ENCODE measurements at regions not wholly inside any gene's neighbourhood (a gene's known extent, or its start where the extent isn't known, plus 50 kb on each side); places are given as distances from the start of the nearest gene placed in this dataset.

- no peak overlapping the region for H3K4me2 ChIP-seq (ENCODE audit: low read length)
- H3K4me3 ChIP-seq (ENCODE audit: low read depth, low read length, poor library complexity, severe bottlenecking) = no peak overlapping the region
- BruUV-seq (replicated peaks) = no TSS peak
- no peak overlapping the region for H2AFZ ChIP-seq (ENCODE audit: low read length)
- no peaks in the 10 kb centered on the region for H3K4me1 ChIP-seq (ENCODE audit: insufficient read depth, low read length, poor library complexity, severe bottlenecking)
- CTCF ChIA-PET (ENCODE audit: unreplicated experiment) = no interaction called here
- H3K9me3 ChIP-seq (ENCODE audit: low read length) = no peaks in the 10 kb centered on the region
- no peaks in the 10 kb centered on the region for H4K20me1 ChIP-seq (ENCODE audit: insufficient read depth, low read length)
- H3K79me2 ChIP-seq (ENCODE audit: insufficient read depth, low read depth, low read length) = no peaks in the 10 kb centered on the region
- TF ChIP-seq CTCF (conservative IDR thresholded peaks at IDR 0.05; ENCODE audit: low read length) (no peak), EZH2phosphoT487 (IDR thresholded peaks at IDR 0.05; ENCODE audit: borderline replicate concordance, low read depth, low read length) (no peak)
- POLR2A ChIA-PET = no interaction called here
- no peaks in the 10 kb centered on the region for H3K36me3 ChIP-seq (ENCODE audit: insufficient read depth, low read length)
- no peak for DNase-seq (ENCODE audit: low spot score)
- H3K27ac ChIP-seq (ENCODE audit: low read depth, low read length, poor library complexity, severe bottlenecking) = no peak overlapping the region
- no peaks in the 10 kb centered on the region for H3K9me2 ChIP-seq (ENCODE audit: insufficient read depth, low read length)
- intact Hi-C loops (cut with micrococcal nuclease; ENCODE audit: unreplicated experiment) = no loop called here
These were observed 641.5 kb upstream of the SORCS1 start for GRCh38 chr10:107806026-107806425.

- no TSS peak for BruUV-seq (replicated peaks)
- H3K4me1 ChIP-seq (ENCODE audit: insufficient read depth, low read length, poor library complexity, severe bottlenecking) = no peaks in the 10 kb centered on the region
- POLR2A ChIA-PET = interaction anchor here (0.6 kb wide), 1 partner anchor 759 kb away, joined by 4 read pairs; no protein-coding TSS in a partner anchor
These were observed 639.0 kb upstream of the SORCS1 start for GRCh38 chr10:107803546-107803945.

More at GRCh38 chr10:107803546-107803945, 639.0 kb upstream of the SORCS1 start:
- H3K4me3 ChIP-seq (ENCODE audit: low read depth, low read length, poor library complexity, severe bottlenecking) = no peak overlapping the region
- no peak overlapping the region for H2AFZ ChIP-seq (ENCODE audit: low read length)
- no peak overlapping the region for H3K4me2 ChIP-seq (ENCODE audit: low read length)
- H3K27ac ChIP-seq (ENCODE audit: low read depth, low read length, poor library complexity, severe bottlenecking) = no peak overlapping the region
- no peak for TF ChIP-seq CTCF (conservative IDR thresholded peaks at IDR 0.05; ENCODE audit: low read length)
- TF ChIP-seq EZH2phosphoT487 (IDR thresholded peaks at IDR 0.05; ENCODE audit: borderline replicate concordance, low read depth, low read length) = no peak
- no peaks in the 10 kb centered on the region for H3K79me2 ChIP-seq (ENCODE audit: insufficient read depth, low read depth, low read length)
- no peaks in the 10 kb centered on the region for H3K9me3 ChIP-seq (ENCODE audit: low read length)
- no peaks in the 10 kb centered on the region for H3K9me2 ChIP-seq (ENCODE audit: insufficient read depth, low read length)
- no peaks in the 10 kb centered on the region for H4K20me1 ChIP-seq (ENCODE audit: insufficient read depth, low read length)
- intact Hi-C loops (cut with micrococcal nuclease; ENCODE audit: unreplicated experiment) = no loop called here
- H3K36me3 ChIP-seq (ENCODE audit: insufficient read depth, low read length) = no peaks in the 10 kb centered on the region
- CTCF ChIA-PET (ENCODE audit: unreplicated experiment) = no interaction called here
- no peak for DNase-seq (ENCODE audit: low spot score)

All from OCI-LY7 (cell line).